Fibroblast of lung (primary cell): ENCODE measurements at regions not wholly inside any gene's neighbourhood (a gene's known extent, or its start where the extent isn't known, plus 50 kb on each side); places are given as distances from the start of the nearest gene placed in this dataset.
"Not testable (repeated sequence)": the region's sequence is repeated elsewhere in the genome, so short reads cannot be mapped to it uniquely, and the experiment has no call there.

ENCODE experiments used
- DNase-seq, 2 donors: peaks; one replicate each; pipeline versions ENCODE4 v3.0.0 to v3.0.0-alpha.2; 2010; ENCODE audit warnings: low read depth in 2 of 2
- H2AFZ ChIP-seq: 2 replicates; pipeline ENCODE4 v1.5.1; 2012; ENCODE audit warnings: low read length, control low read depth, inconsistent platforms
- H3K27ac ChIP-seq: 2 replicates; pipeline ENCODE4 v1.5.1; 2011; ENCODE audit warnings: low read length, control low read depth; ENCODE audit not compliant: insufficient read depth
- H3K27me3 ChIP-seq: 2 replicates; pipeline ENCODE4 v1.5.1; 2011; ENCODE audit warnings: mild to moderate bottlenecking, low read length; ENCODE audit not compliant: control insufficient read depth, insufficient read depth
- H3K36me3 ChIP-seq: 2 replicates; pipeline ENCODE4 v1.5.1; 2011; ENCODE audit warnings: low read length; ENCODE audit not compliant: control insufficient read depth, insufficient read depth
- H3K4me1 ChIP-seq: 2 replicates; pipeline ENCODE4 v1.5.1; 2011; ENCODE audit warnings: low read length; ENCODE audit not compliant: control insufficient read depth, insufficient read depth; ENCODE audit errors: extremely low read depth
- H3K4me2 ChIP-seq: 2 replicates; pipeline ENCODE4 v1.5.1; 2011; ENCODE audit warnings: low read length, control low read depth; ENCODE audit not compliant: insufficient read depth; ENCODE audit errors: extremely low read depth
- H3K4me3 ChIP-seq, 4 experiments: fragments of 200-600 bp in 1 of 4; sonication (generic) in 1 of 4; replicated peaks in 1 of 4; 2 replicates each; pipeline ENCODE4 v1.5.1; 2011 to 2016; ENCODE audit warnings: low read length in 4 of 4, low read depth in 3 of 4, mild to moderate bottlenecking in 3 of 4, control low read depth in 2 of 4, inconsistent platforms in 1 of 4, mixed read lengths in 1 of 4; ENCODE audit not compliant: insufficient read depth in 1 of 4; ENCODE audit errors: control extremely low read depth in 1 of 4
- H3K79me2 ChIP-seq: 2 replicates; pipeline ENCODE4 v1.5.1; 2012; ENCODE audit warnings: mild to moderate bottlenecking, low read length, inconsistent platforms; ENCODE audit not compliant: control insufficient read depth, insufficient read depth
- H3K9ac ChIP-seq: 2 replicates; pipeline ENCODE4 v1.5.1; 2011; ENCODE audit warnings: mild to moderate bottlenecking, low read length, control low read depth; ENCODE audit not compliant: insufficient read depth
- H3K9me3 ChIP-seq: 2 replicates; pipeline ENCODE4 v1.5.1; 2012; ENCODE audit warnings: low read depth, low read length; ENCODE audit not compliant: control insufficient read depth, insufficient read depth
- H4K20me1 ChIP-seq: 2 replicates; pipeline ENCODE4 v1.5.1; 2011; ENCODE audit warnings: low read length; ENCODE audit not compliant: control insufficient read depth, insufficient read depth; ENCODE audit errors: extremely low read depth
- CTCF ChIP-seq, 2 donors: IDR thresholded peaks in 1 of 2; conservative IDR thresholded peaks in 1 of 2; 1 replicate in 1 of 2; 2 replicates in 1 of 2; pipeline ENCODE4 v1.5.1; 2011 to 2012; ENCODE audit warnings: low read length in 2 of 2, control low read depth in 1 of 2, inconsistent platforms in 1 of 2, low read depth in 1 of 2, mild to moderate bottlenecking in 1 of 2
- EZH2 ChIP-seq: IDR thresholded peaks from 2 replicates; pipeline ENCODE4 v1.5.1; 2012; ENCODE audit warnings: low read length, control low read depth, mild to moderate bottlenecking; ENCODE audit errors: missing control alignments

GRCh38 chr14:101673873-101674272 lies 87.6 kb upstream of the PPP2R5C start:
- Histone ChIP-seq H3K9me3 (no peaks in the 10 kb centered on the region), H3K27me3 (no peaks in the 10 kb centered on the region), H3K9ac (no peak overlapping the region), H3K4me3 (no peak overlapping the region), H2AFZ (no peak overlapping the region), H3K36me3 (no peaks in the 10 kb centered on the region), H4K20me1 (no peaks in the 10 kb centered on the region), H3K27ac (no peak overlapping the region), H3K79me2 (no peaks in the 10 kb centered on the region), H3K4me1 (no peaks in the 10 kb centered on the region), H3K4me2 (no peak overlapping the region)
- TF ChIP-seq EZH2 (no peak), CTCF (conservative IDR thresholded peaks at IDR 0.05 in 1 of 2, IDR thresholded peaks at IDR 0.05 in 1 of 2; ENCODE audit: low read depth in 1 of 2, low read length in 2 of 2) (no peak)
- no peak for DNase-seq

- H3K4me2 ChIP-seq, H3K4me1 ChIP-seq, H3K27ac ChIP-seq, H3K79me2 ChIP-seq, DNase-seq, H4K20me1 ChIP-seq, H2AFZ ChIP-seq, H3K4me3 ChIP-seq, H3K27me3 ChIP-seq, H3K9ac ChIP-seq, H3K36me3 ChIP-seq, H3K9me3 ChIP-seq: not testable (repeated sequence)
Observed at GRCh38 chr14:101675835-101676234, 85.7 kb upstream of the PPP2R5C start.

- H2AFZ ChIP-seq, DNase-seq: not testable (repeated sequence)
Observed at GRCh38 chr14:101677912-101678327, 83.6 kb upstream of the PPP2R5C start.

GRCh38 chr14:101681795-101682194 lies 79.7 kb upstream of the PPP2R5C start:
- H3K4me2 ChIP-seq = no peak overlapping the region

More at GRCh38 chr14:101677912-101678327, 83.6 kb upstream of the PPP2R5C start:
- H3K27me3 ChIP-seq, H3K9ac ChIP-seq, H3K27ac ChIP-seq, H4K20me1 ChIP-seq, H3K9me3 ChIP-seq, H3K36me3 ChIP-seq, H3K4me1 ChIP-seq, H3K79me2 ChIP-seq, H3K4me3 ChIP-seq, H3K4me2 ChIP-seq: not testable (repeated sequence)

More at GRCh38 chr14:101681795-101682194, 79.7 kb upstream of the PPP2R5C start:
- Histone ChIP-seq H3K36me3 (no peaks in the 10 kb centered on the region), H3K27ac (no peak overlapping the region), H3K27me3 (no peaks in the 10 kb centered on the region), H3K9ac (no peak overlapping the region), H4K20me1 (no peaks in the 10 kb centered on the region), H2AFZ (no peak overlapping the region), H3K4me1 (no peaks in the 10 kb centered on the region), H3K4me3 (no peak overlapping the region), H3K79me2 (no peaks in the 10 kb centered on the region), H3K9me3 (no peaks in the 10 kb centered on the region)
- TF ChIP-seq CTCF (conservative IDR thresholded peaks at IDR 0.05 in 1 of 2, IDR thresholded peaks at IDR 0.05 in 1 of 2; ENCODE audit: low read depth in 1 of 2, low read length in 2 of 2) = no peak
- TF ChIP-seq EZH2 = no peak
- DNase-seq = no peak
